Fibroblast of skin of abdomen (primary cell): ENCODE measurements at regions not wholly inside any gene's neighbourhood (a gene's known extent, or its start where the extent isn't known, plus 50 kb on each side); places are given as distances from the start of the nearest gene placed in this dataset.
A peak's percentile ranks its signal among the peaks of the same experiment; 100 is the strongest.
"Not testable (repeated sequence)": the region's sequence is repeated elsewhere in the genome, so short reads cannot be mapped to it uniquely, and the experiment has no call there.

Experiments used
- DNase-seq: peaks from one replicate; pipeline ENCODE4 v3.0.0-alpha.2; 2013

DNA sequence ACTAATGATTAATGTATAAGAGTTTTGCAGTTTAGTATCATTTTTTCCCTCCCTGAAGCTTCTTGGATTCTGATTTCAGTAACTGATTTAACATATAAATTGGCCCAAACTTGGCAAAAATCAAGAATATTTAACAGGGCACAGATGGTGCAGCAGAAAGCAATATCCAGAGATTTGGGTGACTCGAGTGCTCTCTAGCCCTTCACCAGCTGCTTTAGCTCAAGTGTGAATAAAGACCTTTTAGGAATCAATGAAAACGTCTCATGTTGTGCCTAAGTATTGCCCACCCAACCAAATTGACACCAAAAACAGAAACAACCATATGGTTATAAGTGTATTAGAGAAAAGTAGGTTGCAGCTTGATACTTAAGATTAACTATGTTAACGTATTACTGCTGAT, 933.4 kb upstream of the PTPRD start:
- no peak for DNase-seq

DNA sequence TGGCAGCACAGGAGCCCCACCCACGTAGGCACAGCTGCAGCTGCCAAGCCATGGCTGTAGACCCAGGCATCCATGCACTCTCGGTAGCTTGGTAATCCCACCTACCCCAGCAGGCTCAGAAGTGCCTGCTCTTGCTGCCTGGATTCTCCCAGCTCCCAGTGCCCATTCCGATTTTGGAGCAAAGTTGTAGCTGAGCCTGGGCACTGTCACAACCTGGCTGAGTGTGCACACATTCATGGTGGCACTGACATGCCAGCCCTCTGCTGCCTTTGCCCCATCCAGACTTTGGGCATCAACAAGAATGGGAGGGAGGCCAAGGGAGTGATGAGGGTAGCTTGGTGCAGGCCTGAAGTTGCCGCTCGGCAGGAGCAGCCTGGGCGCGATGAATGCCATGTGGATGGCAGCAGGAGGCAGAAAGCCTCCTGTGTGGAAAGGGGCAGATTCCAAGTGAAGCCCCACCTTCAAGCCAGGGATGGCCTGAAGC, 936.6 kb upstream of the PTPRD start:
- DNase-seq: no peak

DNA sequence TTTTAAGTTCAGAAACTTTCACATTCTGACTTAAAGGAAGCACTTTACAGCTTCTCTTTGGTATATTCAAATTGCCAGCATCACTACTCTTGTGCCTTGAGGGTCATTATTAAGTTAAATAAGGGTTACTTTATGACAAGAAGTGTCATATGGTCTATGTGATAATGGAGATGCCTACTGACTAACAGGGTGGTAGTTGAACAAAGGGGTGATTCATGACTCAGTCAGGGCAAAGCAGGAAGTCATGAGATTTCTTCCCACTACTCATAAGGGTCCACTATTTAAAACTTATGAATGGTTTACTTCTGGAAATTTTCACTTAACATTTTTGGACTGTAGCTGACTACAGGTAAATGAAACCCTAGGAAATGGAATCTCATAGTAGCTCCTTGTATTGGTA, 938.3 kb upstream of the PTPRD start:
- DNase-seq: no peak

DNA sequence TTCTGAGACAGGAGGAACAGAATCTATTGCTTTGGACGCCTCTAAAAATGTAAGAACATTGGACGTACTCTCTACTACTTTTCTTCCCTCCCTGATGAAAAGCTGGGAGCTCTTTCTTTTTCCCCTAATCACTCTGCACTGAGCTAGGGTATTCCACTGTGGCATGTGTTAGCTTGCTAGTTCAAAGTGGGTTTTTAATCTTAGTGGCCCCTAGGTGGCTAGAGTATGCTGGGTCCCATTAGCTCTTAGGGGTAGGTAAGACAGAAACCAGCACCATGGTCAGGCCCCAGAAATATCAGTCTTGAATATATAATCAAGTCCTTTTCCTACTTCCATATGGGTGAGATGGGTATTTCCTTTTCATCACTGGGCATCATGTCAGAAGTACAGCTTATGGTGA, 945.2 kb upstream of the PTPRD start:
- DNase-seq: no peak

DNA sequence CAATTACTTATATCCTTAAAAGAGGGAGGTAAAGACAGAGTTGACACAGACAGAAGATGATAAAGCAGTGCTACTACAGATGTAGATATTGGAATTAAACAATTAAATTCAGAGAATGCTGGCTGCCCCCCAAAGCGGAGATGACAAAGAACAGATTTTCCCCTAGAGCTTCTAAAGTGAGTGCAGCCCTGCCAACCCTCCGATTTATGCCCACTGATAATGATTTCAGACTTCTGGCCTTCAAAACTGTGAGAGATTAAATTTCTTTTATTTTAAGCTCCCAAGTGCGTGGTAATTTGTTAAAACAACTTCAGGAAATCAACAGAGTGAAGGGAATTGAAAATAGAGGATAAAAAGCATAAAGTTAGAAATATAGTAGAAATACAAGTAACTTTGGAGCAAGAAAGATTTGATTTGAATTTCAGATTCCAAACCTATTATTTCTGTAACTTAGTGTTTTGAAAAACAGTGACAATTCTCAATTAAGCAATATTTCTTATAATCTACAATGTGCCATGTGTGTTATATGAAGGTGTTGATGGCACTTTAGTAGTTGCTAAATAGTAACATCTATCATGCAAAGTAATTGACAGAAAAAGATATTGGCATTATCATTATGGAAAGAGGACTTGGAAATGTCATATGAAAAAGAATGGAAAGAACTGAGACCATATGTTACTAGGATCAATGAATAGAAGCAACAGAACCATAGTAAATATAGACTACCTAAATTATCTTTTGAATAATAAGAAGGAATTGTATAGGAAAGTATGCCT, 946.4 kb upstream of the PTPRD start:
- no peak for DNase-seq

DNA sequence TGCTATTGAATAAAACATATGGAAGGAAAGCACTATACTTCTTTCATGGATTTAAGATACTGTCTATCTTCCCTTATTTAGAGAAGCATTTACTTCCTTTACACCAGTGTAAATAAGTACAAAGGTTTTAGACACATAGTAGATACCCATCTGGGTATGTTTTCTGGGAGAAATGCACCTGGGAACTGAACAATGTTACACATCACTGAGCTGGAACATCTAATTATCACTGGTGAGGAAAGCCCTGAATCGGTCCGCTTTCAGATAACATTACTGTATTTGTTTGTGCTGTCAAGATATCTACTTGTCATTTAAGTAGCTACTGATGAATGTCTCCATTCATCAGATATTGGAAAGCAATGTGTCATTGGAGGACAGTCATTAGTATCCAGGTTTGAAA, 964.7 kb upstream of the PTPRD start:
- no peak for DNase-seq

DNA sequence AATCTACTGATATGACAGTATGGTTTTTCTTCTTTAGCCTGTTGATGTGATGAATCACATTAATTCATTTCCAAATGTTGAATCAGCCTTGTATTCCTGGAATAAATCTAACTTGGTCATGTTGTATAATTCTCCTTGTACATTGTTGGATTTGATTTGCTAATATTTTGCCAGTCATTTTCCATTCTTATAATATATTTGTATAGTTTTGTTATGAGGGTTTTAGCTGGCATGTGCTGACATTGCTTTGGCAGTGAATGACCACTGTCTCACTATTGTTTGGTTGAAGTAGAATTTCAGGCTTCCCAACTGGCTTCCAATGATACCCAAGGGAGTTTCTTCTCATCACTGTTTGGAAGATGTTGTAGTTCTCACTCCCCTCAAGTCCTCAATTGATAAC, 983.0 kb upstream of the PTPRD start:
- DNase-seq: peak; percentile 30

DNA sequence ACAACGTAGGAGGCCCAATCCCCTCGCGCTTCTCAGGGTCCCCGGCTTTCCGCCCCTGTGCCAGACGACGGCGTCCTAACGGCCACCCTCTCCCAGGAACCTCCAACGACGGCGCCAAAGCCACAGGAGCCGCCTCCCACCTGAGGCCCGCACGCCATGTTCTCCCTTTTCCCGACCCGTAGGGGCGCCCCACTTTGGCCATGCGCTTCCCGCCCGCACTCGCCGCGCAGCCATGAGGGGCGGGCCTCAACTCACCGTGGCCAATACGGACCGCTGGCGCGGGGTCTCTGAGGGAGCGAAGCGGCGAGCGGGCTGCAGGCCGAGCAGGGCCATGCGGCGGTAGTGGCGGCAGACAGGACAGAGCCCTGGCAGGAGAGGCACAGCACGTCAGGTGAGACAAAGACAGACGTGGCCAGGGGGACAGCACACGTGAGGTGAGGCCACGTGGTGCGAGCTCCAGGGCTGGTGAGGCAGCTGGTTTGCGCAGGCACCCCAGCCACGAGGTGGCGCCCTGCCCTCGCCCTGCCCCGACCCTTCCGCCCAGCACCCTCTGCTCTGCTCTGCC, 1005.5 kb upstream of the PTPRD start:
- DNase-seq: no peak

DNA sequence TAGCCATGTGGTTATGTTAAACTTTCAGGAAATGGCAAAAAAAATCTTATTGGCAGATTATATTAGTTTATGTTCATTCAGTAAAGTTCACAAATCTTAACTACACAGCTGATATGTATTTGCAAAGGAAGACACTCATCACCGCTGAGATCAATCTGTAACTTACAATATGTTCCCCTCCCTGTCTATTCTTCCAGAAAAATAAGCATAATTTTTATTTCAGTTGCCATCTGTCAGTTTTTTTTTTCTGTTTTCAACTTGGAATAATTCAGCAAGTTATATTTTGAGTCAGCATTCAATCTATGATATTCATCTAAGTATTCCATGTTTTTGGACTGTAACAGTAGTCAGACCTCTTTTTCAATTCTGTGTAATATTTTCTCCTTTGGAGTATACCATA, 1019.9 kb upstream of the PTPRD start:
- DNase-seq: no peak

DNA sequence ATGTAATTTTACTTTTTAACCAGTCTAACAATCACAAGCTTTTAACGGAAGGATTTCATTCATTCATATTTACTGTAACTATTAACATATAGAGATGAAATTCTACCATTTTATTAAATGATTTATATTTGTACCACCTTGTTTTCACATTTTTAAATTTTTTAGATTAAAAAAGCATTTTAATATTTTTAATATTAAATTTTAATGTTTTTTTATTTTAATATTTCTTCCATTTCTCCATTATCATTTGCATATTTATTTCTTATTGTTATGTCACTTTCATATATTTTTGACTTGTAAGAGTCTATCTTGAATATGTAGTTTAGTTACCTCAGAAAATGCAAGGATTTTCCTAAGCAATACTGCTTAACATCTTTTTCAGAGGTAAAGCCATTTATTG, 1034.0 kb upstream of the PTPRD start:
- DNase-seq: no peak

DNA sequence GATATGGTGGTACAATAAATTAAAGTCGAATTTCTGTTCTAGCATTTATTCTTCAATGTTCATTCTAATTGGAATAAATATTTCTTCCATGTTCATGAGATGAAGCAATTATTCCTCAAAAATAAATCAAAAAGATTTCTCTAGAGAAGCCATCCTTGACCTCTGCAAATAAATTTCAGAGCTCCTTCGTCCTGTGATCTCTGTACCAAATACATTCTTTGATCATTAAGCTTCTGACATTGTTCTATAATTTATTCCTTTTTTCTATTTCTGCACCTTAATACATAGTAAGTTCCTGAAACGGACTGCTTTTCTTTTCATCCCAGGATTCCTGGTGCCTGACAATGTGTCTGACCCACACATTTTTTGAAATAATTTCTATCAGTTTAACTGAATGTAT, 1039.3 kb upstream of the TYRP1 start:
- DNase-seq: no peak

DNA sequence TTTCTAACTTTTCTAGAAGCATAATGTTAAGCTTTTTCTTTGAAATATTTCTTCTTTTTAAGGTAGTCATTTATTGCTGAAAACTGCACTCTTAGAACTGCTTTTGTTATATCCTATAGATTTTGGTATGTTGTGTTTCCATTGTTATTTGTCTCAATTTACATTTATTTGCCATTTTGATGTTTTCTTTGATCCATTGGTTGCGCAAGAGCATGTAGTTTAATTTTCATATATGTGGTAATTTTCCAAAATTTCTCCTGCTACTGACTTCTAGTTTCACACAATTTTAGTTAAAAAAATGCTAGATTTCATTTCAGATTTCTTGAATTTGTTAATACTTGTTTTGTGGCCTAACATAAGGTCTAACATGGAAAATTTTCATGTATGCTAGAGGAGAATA, 1029.3 kb upstream of the TYRP1 start:
- no peak for DNase-seq

DNA sequence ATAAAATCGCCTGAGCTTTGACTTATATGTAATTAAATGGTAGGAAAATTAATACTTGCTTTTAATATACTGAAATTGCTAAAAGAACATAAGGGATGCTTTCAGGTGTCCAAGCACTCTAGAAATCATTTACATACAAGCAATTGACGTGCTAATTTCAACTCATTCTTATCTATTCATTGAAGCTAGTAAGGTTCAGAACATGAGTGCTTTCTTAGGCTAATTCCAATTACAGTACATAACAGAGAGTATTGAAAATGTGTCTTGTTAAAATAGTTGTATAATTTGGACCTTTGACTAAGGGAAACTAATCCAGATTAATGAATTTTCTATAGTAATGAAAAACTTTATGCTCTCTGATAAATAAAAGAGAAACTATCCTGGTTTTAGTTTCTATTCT, 1016.4 kb upstream of the TYRP1 start:
- no peak for DNase-seq

DNA sequence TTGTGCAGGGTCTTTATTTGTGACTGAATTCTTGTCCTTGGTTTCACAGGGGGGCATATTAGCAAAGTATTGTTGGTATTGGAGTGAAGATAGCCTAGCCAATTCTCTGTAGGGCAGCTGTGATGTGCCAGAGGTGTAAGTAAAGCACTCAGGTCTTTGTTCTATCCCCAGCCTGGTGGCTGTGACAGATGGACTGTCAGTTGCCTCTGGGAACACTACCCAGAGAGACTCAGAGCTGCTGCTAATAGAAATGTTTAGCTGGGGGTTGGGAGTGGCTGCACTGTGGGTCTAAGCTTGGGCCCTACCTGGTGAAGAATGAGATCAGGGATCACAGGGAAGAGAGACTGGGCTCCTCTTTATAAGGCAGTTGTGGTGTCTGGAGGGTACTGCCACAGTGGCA, 1006.5 kb upstream of the TYRP1 start:
- no peak for DNase-seq

DNA sequence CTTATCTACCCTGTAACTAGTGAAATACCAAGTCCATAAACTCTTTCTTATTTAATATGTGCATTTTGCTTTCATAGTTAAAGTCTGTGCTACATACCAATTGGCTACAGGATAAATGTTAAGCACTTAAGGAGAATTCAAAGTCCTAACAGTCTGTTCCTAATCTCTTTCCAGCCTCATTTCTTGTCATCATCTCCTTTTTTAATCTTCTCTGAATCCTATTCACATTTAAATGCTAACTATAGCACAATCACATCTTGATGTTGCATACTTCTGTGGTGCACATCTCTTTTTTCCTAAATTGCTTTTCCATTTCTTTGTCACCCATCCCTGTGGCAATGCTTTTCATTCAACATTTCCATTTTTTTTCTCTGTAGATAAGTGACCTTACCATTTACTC, 996.1 kb upstream of the TYRP1 start:
- DNase-seq: no peak

DNA sequence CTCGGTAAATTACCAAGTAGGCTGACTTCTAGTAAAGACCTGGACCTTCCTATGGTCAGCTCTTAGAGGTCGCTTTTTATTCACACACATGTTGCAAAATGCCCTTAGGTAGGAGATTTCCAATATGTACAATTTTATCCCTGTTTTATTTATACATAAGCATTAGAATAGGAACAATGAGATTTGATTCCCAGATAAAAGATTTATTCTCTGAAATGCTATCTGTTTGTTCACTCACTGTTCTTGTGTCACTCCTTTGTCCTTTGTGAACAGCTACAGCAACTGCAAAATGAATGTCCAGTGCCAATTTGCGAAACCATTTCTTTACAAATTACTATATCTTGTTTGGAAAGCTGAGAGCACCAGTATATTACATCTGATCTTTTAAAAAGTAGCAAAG, 991.5 kb upstream of the TYRP1 start:
- DNase-seq: no peak

DNA sequence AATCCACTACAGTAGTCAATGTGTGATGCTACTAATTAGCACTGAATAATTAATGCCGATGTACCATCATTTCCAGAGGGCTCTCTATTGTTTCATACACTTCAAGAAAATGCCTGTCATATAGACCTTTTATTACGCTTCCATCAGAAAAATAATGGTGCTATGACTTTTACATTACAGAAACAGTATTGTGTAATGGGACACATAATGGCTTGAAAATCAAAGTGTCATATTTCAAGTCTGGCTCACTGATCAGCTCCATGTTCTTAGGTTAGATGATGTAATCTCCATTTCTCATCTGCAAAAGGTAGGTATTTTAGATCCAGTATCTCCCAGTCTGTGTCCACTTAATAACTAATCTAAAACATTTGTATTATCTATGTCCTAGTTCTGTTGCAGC, 990.6 kb upstream of the TYRP1 start:
- peak; percentile 54 for DNase-seq

DNA sequence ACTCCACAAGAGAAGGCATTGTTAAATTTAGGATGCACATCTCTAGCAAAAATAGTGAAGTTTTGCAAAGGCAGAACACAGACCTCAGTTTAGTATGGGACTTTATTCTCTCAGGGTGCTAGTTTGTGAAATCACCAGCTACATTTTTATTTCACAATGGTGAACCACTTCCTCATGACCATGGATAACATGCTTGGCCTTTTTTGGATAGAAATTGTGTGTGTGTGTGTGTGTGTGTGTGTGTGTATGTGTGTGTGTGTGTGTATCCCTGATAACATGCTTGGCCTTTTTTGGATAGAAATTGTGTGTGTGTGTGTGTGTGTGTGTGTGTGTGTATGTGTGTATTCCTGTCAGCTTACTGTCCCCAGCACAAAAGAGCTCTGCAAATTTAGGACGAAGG, 989.0 kb upstream of the TYRP1 start:
- DNase-seq: not testable (repeated sequence)

DNA sequence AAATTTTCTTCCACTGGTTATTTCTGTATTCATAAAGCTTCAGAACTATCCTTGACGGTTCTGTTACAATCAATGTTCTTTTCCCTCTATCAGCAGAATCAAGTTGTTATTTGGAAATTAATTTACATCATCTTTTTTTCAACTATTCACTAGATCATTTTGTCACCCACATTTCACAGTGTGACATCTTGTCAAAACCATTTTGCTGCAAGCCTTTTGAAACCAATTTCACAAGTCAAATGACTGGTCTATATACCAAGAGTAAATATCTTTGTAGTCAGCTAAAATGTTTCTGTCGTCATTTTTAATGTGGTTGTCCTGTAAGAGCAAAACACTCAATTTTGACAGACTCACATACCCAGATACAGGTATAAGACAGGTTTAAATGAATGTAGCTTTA, 984.3 kb upstream of the TYRP1 start:
- DNase-seq: no peak

DNA sequence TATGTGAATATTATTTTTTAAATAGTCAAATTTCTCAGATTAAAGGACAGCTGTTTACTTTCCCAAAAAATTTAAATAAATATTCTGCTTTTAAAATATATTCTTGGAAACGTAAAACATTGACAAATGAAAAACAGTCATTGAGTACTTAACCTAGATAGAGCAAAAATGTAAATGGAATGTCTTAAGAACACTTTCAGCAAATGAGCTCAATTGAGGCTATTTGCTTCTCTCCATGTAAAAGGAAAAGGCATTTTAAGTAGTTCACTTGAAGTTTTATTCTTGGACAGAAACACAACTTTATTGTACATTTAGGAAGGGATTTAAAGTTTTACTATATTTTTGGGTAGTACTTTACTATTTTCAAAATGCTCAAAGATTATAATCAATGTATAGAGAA, 983.6 kb upstream of the TYRP1 start:
- DNase-seq: no peak

DNA sequence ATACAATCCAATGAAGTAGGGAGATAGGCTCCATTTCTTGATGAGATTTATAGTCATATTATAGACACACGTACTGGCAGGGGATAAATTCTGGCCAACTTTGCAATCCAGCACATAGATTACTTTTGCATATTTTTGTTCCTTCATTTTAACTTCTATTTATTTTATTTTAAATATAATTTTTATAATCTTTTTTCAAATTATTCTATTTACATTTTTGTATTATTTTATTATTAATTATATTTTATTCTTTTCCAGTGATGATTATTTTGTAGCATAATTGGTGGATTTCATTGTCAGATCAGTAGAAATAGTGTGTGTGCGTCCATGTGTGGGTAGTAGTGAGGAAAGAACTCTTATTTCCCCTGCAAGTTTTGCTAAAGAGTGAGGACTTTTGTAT, 980.1 kb upstream of the TYRP1 start:
- no peak for DNase-seq

DNA sequence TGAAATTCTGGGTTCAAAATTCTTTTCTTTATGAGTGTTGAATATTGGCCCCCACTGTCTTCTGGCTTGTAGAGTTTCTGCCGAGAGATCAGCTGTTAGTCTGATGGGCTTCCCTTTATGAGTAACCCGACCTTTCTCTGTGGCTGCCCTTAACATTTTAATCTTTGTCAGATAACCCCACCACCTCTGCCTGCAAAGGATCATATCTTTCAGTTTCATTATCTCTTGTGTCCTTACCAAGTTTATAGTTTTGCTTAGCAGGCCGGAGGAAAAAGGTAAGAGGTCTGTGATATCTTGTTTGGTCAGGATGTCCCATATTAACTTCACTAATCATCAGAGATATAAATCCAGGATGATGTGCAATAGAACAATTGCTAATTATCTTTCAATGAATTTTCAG, 970.2 kb upstream of the TYRP1 start:
- no peak for DNase-seq

DNA sequence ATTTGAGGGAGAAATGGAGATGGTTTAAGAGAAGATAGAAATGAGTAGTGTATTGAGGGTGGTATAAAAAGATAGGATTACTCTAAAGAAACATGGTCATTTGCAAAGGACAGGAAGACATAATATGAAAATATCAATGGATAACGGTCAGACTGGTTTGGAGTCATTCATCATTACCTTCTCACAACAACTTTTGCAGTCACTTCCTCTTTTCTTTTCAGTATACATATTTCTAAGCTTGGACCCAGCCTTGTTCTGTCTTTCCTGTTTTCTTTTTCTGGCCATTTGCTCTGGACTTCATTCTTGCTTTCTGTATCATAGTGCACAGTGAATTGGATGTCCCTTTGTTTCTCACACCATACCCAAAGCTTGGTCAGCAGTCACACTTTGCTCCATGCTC, 966.5 kb upstream of the TYRP1 start:
- no peak for DNase-seq

DNA sequence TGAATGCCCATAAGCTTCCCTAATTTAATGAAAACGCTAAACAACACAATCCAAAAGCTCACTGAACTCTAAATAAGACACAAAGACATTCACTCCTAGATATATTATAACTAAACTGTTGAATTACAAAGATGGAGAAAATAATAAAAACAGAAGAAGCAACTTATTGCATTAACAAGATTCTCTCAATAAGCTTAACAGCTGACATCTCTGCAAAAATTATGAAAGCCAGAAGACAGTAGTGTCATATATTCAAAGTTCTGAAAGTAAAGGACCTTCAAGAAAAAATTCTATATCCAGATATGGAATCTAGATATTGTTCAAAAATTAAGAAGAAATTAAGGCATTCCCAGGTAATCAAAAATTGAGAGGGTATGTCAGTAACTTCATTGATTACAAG, 957.8 kb upstream of the TYRP1 start:
- DNase-seq: no peak

DNA sequence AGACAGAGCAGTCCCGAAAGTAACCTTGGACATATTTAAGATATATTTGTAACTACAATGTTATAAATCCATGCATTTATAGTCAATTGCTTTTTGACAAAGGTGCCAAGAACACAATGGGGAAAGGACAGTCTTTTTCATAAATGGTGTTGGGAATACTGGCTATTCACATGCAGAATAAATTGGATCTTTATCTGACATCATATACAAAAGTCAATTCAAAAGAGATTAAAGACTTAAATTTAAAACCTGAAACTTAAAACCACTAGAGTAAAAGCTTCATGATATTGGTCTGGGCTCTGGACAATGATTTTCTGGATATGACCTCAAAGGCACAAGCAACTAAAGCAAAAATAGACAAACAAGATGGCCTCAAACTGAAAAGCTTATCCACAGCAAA, 950.7 kb upstream of the TYRP1 start:
- DNase-seq: no peak
